Prostate gland (tissue), 2 donors: ENCODE measurements at regions not wholly inside any gene's neighbourhood (a gene's known extent, or its start where the extent isn't known, plus 50 kb on each side); places are given as distances from the start of the nearest gene placed in this dataset.

Source experiments
- CTCF ChIP-seq, 4 experiments: fragments of 200-600 bp in 2 of 4; fragments of 450-650 bp in 2 of 4; sonication (generic) in 2 of 4; IDR thresholded peaks; 1 replicate in 3 of 4; 2 replicates in 1 of 4; pipeline ENCODE4 v1.5.1; 2016 to 2019; ENCODE audit warnings: antibody characterized with exemption in 4 of 4, mild to moderate bottlenecking in 2 of 4, moderate library complexity in 2 of 4
- POLR2AphosphoS5 ChIP-seq: sonication (generic); formaldehyde crosslinking; IDR thresholded peaks from one replicate; pipeline ENCODE4 v1.6.1; 2017; ENCODE audit warnings: antibody characterized with exemption

DNA sequence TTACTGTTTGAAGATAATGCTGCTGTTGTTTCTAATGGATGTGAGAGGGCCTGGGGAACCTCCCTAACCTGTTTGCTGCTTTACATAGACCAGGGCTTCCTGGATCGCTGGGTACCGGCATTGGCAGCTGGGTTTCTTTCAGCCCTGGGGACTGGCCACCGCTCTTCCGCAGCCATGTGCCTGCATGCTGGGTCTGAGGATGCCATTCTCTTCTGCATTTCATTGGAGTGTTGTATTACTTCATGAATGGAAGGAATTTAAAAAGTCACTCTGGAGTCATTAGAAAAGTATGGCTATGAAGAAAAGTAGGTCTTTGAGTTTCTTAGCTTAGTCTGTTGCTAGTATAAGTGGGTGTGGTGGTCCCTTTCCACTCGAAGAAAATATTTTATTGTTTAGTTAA is 107.3 kb upstream of the MGAT5 start:
- TF ChIP-seq CTCF (IDR thresholded peaks at IDR 0.05): no peak
- no peak for TF ChIP-seq POLR2AphosphoS5
